ENCODE measurements at regions not wholly inside any gene's neighbourhood (a gene's known extent, or its start where the extent isn't known, plus 50 kb on each side); places are given as distances from the start of the nearest gene placed in this dataset.
"Not testable (repeated sequence)": the region's sequence is repeated elsewhere in the genome, so short reads cannot be mapped to it uniquely, and the experiment has no call there.

- WGBS (ENCODE audit: insufficient coverage, low coverage, low lambda C conversion rate, missing lambda C conversion rate): 54% methylated on average over 3 of the region's 4 CpGs
- no peak for DNase-seq
- Histone ChIP-seq H3K4me3 (no peak overlapping the region), H3K4me1 (no peaks in the 10 kb centered on the region), H3K27ac (no peak overlapping the region), H3K27me3 (no peaks in the 10 kb centered on the region), H3K36me3 (no peaks in the 10 kb centered on the region), H3K9me3 (no peaks in the 10 kb centered on the region)
- TF ChIP-seq POLR2A (IDR thresholded peaks at IDR 0.05) (no peak), CTCF (IDR thresholded peaks at IDR 0.05) (no peak)
- no peak for ATAC-seq
- intact Hi-C loops (cut with DNase I): no loop called here
These were observed 70.4 kb upstream of the SLC1A3 start for GRCh38 chr5:36535859-36536615.

- H3K27ac ChIP-seq: no peak overlapping the region
- H3K9me3 ChIP-seq: no peaks in the 10 kb centered on the region
- no peaks in the 10 kb centered on the region for H3K4me1 ChIP-seq
- intact Hi-C loops (cut with DNase I): no loop called here
- H3K27me3 ChIP-seq: no peaks in the 10 kb centered on the region
- H3K36me3 ChIP-seq: no peaks in the 10 kb centered on the region
- ATAC-seq (no peak), DNase-seq (no peak)
- no peak for TF ChIP-seq POLR2A (IDR thresholded peaks at IDR 0.05)
- no peak for TF ChIP-seq CTCF (IDR thresholded peaks at IDR 0.05)
- no peak overlapping the region for H3K4me3 ChIP-seq
These were observed 69.8 kb upstream of the SLC1A3 start for GRCh38 chr5:36536616-36537005.

GRCh38 chr5:36537724-36538123 is 68.7 kb upstream of the SLC1A3 start:
- no peaks in the 10 kb centered on the region for H3K27me3 ChIP-seq

DNA sequence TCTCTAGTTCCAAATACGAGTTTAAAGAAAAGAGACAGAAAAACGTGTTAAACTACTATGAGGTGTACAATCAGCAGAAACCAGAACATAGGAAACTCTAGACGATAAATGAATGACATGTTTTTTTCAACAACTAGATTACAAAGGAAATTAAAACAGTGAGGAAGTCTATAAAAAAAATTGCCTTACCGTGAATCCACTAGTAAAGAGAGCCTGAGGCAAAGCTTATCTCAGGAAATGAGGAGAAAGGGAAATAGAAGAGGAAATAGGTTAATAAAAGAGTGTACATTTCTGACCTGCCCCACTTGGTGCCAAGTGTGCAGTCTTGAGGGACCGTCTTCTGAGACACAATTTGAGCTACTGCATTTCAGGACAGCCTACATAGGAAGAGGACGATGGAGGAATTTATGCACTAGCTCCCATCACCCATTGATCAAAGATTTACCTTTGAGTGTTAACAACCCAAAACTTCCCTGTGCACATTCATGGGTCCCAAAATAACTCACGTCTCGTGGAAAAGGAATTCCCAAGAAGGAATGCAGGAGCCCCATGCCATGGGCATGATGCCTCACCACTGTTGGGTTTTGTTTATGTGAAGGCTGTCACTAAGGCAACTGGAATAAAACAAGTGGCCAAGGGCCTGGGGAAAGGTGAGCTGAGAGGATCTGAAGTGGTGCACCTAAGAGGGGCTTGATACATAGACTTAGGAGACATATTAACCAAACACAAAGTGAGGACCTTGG is 53.6 kb upstream of the SLC1A3 start:
- ATAC-seq (no peak), DNase-seq (no peak)
- TF ChIP-seq CTCF (IDR thresholded peaks at IDR 0.05) (no peak), POLR2A (IDR thresholded peaks at IDR 0.05) (no peak)
- intact Hi-C loops (cut with DNase I): no loop called here
- no peaks in the 10 kb centered on the region for H3K4me1 ChIP-seq
- H3K4me3 ChIP-seq: no peak overlapping the region
- H3K27me3 ChIP-seq: no peaks in the 10 kb centered on the region
- whole genome bisulfite sequencing (ENCODE audit: insufficient coverage, low coverage, low lambda C conversion rate, missing lambda C conversion rate): 47% methylated on average over 8 of the region's 8 CpGs
- no peak overlapping the region for H3K27ac ChIP-seq
- peaks cover 0 to 4% (median 0%) of the 10 kb centered on the region in 4 donors for H3K9me3 ChIP-seq
- no peaks in the 10 kb centered on the region for H3K36me3 ChIP-seq

More at GRCh38 chr5:36537724-36538123, 68.7 kb upstream of the SLC1A3 start:
- Histone ChIP-seq H3K27ac (no peak overlapping the region), H3K4me1 (no peaks in the 10 kb centered on the region), H3K4me3 (no peak overlapping the region), H3K36me3 (no peaks in the 10 kb centered on the region), H3K9me3 (no peaks in the 10 kb centered on the region)
- 81% methylated on average over 3 of the region's 4 CpGs for WGBS (ENCODE audit: insufficient coverage, low coverage, low lambda C conversion rate, missing lambda C conversion rate)
- DNase-seq (no peak), ATAC-seq (no peak)
- no peak for TF ChIP-seq POLR2A (IDR thresholded peaks at IDR 0.05)
- TF ChIP-seq CTCF (IDR thresholded peaks at IDR 0.05): no peak
- intact Hi-C loops (cut with DNase I): no loop called here

DNA sequence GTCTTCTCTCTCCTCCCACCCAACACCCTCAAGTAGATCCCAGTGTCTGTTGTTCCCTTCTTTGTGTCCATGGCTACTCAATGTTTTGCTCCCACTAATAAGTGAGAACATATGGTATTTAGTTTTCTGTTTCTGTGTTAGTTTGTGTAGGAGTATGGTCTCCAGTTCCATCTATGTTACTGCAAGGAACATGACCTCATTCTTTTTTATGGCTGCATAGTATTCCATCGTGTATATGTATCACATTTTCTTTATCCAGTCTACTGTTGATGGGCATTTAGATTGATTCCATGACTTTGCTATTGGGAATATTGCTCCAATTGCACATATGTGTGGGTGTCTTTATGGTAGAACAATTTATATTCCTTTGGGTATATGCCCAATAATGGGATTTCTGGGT is 51.4 kb upstream of the SLC1A3 start:
- WGBS (ENCODE audit: insufficient coverage, low coverage, low lambda C conversion rate, missing lambda C conversion rate): 83% methylated on average over 1 of the region's 1 CpG
- H3K27me3 ChIP-seq; DNase-seq; H3K9me3 ChIP-seq; ATAC-seq; H3K36me3 ChIP-seq; H3K4me1 ChIP-seq; H3K4me3 ChIP-seq; H3K27ac ChIP-seq; intact Hi-C loops (cut with DNase I): not testable (repeated sequence)
